ENCODE measurements at regions not wholly inside any gene's neighbourhood (a gene's known extent, or its start where the extent isn't known, plus 50 kb on each side); places are given as distances from the start of the nearest gene placed in this dataset.
A peak's percentile ranks its signal among the peaks of the same experiment; 100 is the strongest.

- DNase-seq (ENCODE audit: low read depth) = peak; percentile 37
Measured at GRCh38 chr6:110538416-110539160, 62.2 kb upstream of the SLC22A16 start.

GRCh38 chr6:110537208-110538123 is 61.1 kb upstream of the SLC22A16 start:
- DNase-seq (ENCODE audit: low read depth) = peak; percentile 95

- peak; percentile 93 for DNase-seq (ENCODE audit: low read depth)
Measured at GRCh38 chr6:110534731-110535492, 58.5 kb upstream of the SLC22A16 start.

GRCh38 chr6:110532431-110532830 is 56.0 kb upstream of the SLC22A16 start:
- peak; percentile 23 for DNase-seq (ENCODE audit: low read depth)

DNA sequence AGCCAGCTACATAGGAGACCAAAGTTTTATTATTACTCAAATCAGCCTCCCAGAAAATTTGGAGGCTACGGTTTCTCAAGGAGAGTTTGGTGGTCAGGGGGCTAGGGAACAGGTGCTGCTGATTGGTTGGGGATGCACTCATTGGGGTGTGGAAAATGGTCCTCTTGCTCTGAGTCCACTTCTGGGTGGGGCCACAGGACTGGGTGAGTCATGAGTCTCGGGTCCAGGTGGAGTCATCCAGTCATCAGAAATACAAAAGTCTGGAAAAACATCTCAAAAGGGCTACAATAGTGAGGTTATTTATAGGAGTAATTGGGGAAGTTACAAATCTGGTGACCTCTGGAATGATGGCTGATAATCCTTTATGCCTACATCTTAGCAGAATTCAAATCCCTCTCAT is 54.3 kb upstream of the SLC22A16 start:
- DNase-seq (ENCODE audit: low read depth) = peak; percentile 45

DNA sequence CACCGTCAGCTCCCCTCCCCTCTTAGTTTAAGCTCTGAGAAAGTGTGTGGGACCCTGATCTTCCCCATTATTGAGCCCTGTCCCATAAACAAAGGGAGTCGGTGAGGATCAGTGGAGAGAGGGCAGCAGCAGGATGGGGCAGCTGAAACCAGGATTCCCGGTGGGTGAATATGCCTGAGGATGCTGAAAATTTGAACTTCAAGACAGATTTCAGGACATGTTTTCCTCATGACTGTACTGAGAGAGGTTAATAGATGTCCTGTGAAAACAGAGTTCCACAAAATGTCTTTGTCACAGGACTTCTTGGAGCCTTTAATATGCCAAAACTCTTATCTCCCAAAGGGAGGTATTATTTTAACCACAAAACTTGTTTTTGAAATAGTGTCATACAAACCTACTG is 53.5 kb upstream of the SLC22A16 start:
- peak; percentile 40 for DNase-seq (ENCODE audit: low read depth)

DNA sequence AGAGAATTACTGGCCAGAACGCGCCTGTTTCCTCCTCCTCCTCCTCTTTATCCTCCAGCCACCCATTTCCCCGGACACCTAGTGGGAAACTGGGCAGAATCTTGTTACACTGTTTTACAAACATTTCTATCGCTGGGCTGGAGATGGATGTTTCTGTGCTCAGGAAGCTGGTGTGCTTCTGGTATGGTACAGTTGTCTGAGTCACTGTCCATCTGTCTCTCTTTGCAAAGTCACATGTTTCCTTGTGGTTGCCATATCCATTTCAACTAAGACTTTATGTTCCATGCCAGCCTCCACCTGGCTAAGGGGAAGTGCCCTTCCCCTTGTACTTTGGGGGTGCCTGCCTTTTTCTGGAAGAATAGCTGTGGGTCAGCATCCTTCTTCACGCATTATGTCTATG is 52.9 kb upstream of the SLC22A16 start:
- DNase-seq (ENCODE audit: low read depth) = peak; percentile 88

- no peak for DNase-seq (ENCODE audit: low read depth)
Measured at GRCh38 chr6:110528930-110529325, 52.5 kb upstream of the SLC22A16 start.

GRCh38 chr6:110528101-110528929 is 51.9 kb upstream of the SLC22A16 start:
- peak; percentile 82 for DNase-seq (ENCODE audit: low read depth)

- DNase-seq (ENCODE audit: low read depth) = no peak
Measured at GRCh38 chr6:110527516-110527915, 51.1 kb upstream of the SLC22A16 start.

- DNase-seq (ENCODE audit: low read depth) = no peak
Measured at GRCh38 chr6:110526726-110527125, 50.3 kb upstream of the SLC22A16 start.

Data from RPMI7951 (cell line).